22Rv1 (cell line): ENCODE measurements at regions not wholly inside any gene's neighbourhood (a gene's known extent, or its start where the extent isn't known, plus 50 kb on each side); places are given as distances from the start of the nearest gene placed in this dataset.

Experiments
- H3K27ac ChIP-seq: fragments of 450-650 bp; 2 replicates; pipeline ENCODE4 v1.5.1; 2017
- CTCF ChIP-seq: fragments of 450-650 bp; IDR thresholded peaks from 2 replicates; pipeline ENCODE4 v1.5.1; 2017; ENCODE audit warnings: mild to moderate bottlenecking
- ZFX ChIP-seq: fragments of 450-650 bp; IDR thresholded peaks from 2 replicates; pipeline ENCODE4 v1.6.1; 2017; ENCODE audit warnings: antibody characterized with exemption, borderline replicate concordance

GRCh38 chr3:141418751-141419150 lies 50.4 kb downstream of the ZBTB38 start:
- no peak overlapping the region for H3K27ac ChIP-seq
- no peak for TF ChIP-seq CTCF
- TF ChIP-seq ZFX = no peak

- no peak for TF ChIP-seq ZFX
- TF ChIP-seq CTCF = no peak
- H3K27ac ChIP-seq = no peak overlapping the region
These were observed 51.6 kb downstream of the ZBTB38 start for GRCh38 chr3:141419946-141420345.

- no peak overlapping the region for H3K27ac ChIP-seq
- TF ChIP-seq CTCF (no peak), ZFX (no peak)
These were observed 52.9 kb downstream of the ZBTB38 start for GRCh38 chr3:141421186-141421585.

- no peak for TF ChIP-seq CTCF
- TF ChIP-seq ZFX = no peak
- H3K27ac ChIP-seq = no peak overlapping the region
These were observed 53.5 kb downstream of the ZBTB38 start for GRCh38 chr3:141421639-141422319.

GRCh38 chr3:141422961-141423582 lies 54.8 kb downstream of the ZBTB38 start:
- H3K27ac ChIP-seq = no peak overlapping the region
- TF ChIP-seq CTCF (no peak), ZFX (no peak)

- H3K27ac ChIP-seq = peak overlapping the region; percentile 55
These were observed 57.4 kb downstream of the ZBTB38 start for GRCh38 chr3:141425523-141426233.

More at GRCh38 chr3:141425523-141426233, 57.4 kb downstream of the ZBTB38 start:
- no peak for TF ChIP-seq ZFX
- no peak for TF ChIP-seq CTCF
